ENCODE measurements at regions not wholly inside any gene's neighbourhood (a gene's known extent, or its start where the extent isn't known, plus 50 kb on each side); places are given as distances from the start of the nearest gene placed in this dataset.

- no peak overlapping the region for H3K27ac ChIP-seq
- TF ChIP-seq CTCF (conservative IDR thresholded peaks at IDR 0.05), result no peak
Observed at GRCh38 chr6:19041906-19042305, 654.8 kb downstream of the RNF144B start.

GRCh38 chr6:19042420-19042819 is 655.3 kb downstream of the RNF144B start:
- TF ChIP-seq CTCF (conservative IDR thresholded peaks at IDR 0.05), result no peak
- H3K27ac ChIP-seq, result no peak overlapping the region

GRCh38 chr6:19050765-19051164 is 663.6 kb downstream of the RNF144B start:
- TF ChIP-seq CTCF (conservative IDR thresholded peaks at IDR 0.05), result no peak
- no peak overlapping the region for H3K27ac ChIP-seq

GRCh38 chr6:19052219-19052618 is 665.1 kb downstream of the RNF144B start:
- H3K27ac ChIP-seq, result no peak overlapping the region
- no peak for TF ChIP-seq CTCF (conservative IDR thresholded peaks at IDR 0.05)

GRCh38 chr6:19059102-19059501 is 672.0 kb downstream of the RNF144B start:
- H3K27ac ChIP-seq, result no peak overlapping the region
- TF ChIP-seq CTCF (conservative IDR thresholded peaks at IDR 0.05), result no peak

- TF ChIP-seq CTCF (conservative IDR thresholded peaks at IDR 0.05), result no peak
- H3K27ac ChIP-seq, result no peak overlapping the region
Observed at GRCh38 chr6:19067165-19067564, 680.0 kb downstream of the RNF144B start.

- H3K27ac ChIP-seq, result no peak overlapping the region
- no peak for TF ChIP-seq CTCF (conservative IDR thresholded peaks at IDR 0.05)
Observed at GRCh38 chr6:19070520-19070919, 683.4 kb downstream of the RNF144B start.

- no peak for TF ChIP-seq CTCF (conservative IDR thresholded peaks at IDR 0.05)
- no peak overlapping the region for H3K27ac ChIP-seq
Observed at GRCh38 chr6:19083801-19084200, 696.7 kb downstream of the RNF144B start.
